Hepatocyte (in vitro differentiated cells): ENCODE measurements at regions not wholly inside any gene's neighbourhood (a gene's known extent, or its start where the extent isn't known, plus 50 kb on each side); places are given as distances from the start of the nearest gene placed in this dataset.

Experiments
- DNase-seq: peaks from one replicate; pipeline ENCODE4 v3.0.0-alpha.2; 2016; ENCODE audit warnings: low spot score
- H2AFZ ChIP-seq: fragments of 200-600 bp; sonication (generic); 2 replicates; pipeline ENCODE4 v1.6.0; 2016; ENCODE audit warnings: antibody characterized with exemption, mild to moderate bottlenecking
- H3K27ac ChIP-seq: fragments of 200-600 bp; sonication (generic); 2 replicates; pipeline ENCODE4 v1.5.1; 2016; ENCODE audit warnings: mild to moderate bottlenecking
- H3K27me3 ChIP-seq: fragments of 200-600 bp; sonication (generic); 2 replicates; pipeline ENCODE4 v1.6.1; 2016
- H3K36me3 ChIP-seq: fragments of 200-600 bp; sonication (generic); replicated peaks from 2 replicates; pipeline ENCODE4 v1.5.1; 2016; ENCODE audit warnings: low read depth; ENCODE audit not compliant: insufficient read depth
- H3K4me1 ChIP-seq: fragments of 200-600 bp; sonication (generic); 2 replicates; pipeline ENCODE4 v1.5.1; 2016; ENCODE audit warnings: mild to moderate bottlenecking, moderate library complexity; ENCODE audit not compliant: insufficient read depth
- H3K4me2 ChIP-seq: fragments of 200-600 bp; sonication (generic); 2 replicates; pipeline ENCODE4 v1.6.0; 2016
- H3K4me3 ChIP-seq: fragments of 200-600 bp; sonication (generic); 2 replicates; pipeline ENCODE4 v1.5.1; 2016; ENCODE audit warnings: mild to moderate bottlenecking
- H3K79me2 ChIP-seq: fragments of 200-600 bp; sonication (generic); 2 replicates; pipeline ENCODE4 v1.6.0; 2017; ENCODE audit warnings: mild to moderate bottlenecking
- H3K9me2 ChIP-seq: fragments of 200-600 bp; sonication (generic); replicated peaks from 2 replicates; pipeline ENCODE4 v1.6.0; 2017; ENCODE audit warnings: mild to moderate bottlenecking; ENCODE audit not compliant: insufficient read depth
- H3K9me3 ChIP-seq: fragments of 200-600 bp; sonication (generic); 2 replicates; pipeline ENCODE4 v1.5.1; 2016; ENCODE audit warnings: low read depth, mild to moderate bottlenecking
- H4K20me1 ChIP-seq: fragments of 200-600 bp; sonication (generic); 2 replicates; pipeline ENCODE4 v1.6.0; 2016; ENCODE audit warnings: mild to moderate bottlenecking; ENCODE audit not compliant: insufficient read depth, poor library complexity, severe bottlenecking
- EZH2 ChIP-seq: fragments of 200-600 bp; sonication (generic); IDR thresholded peaks from 2 replicates; pipeline ENCODE4 v1.6.1; 2016; ENCODE audit warnings: antibody characterized with exemption, mild to moderate bottlenecking, borderline replicate concordance
- EZH2phosphoT487 ChIP-seq: fragments of 200-600 bp; sonication (generic); IDR thresholded peaks from one replicate; pipeline ENCODE4 v1.6.1; 2018; ENCODE audit warnings: antibody characterized with exemption, mild to moderate bottlenecking, low read depth, moderate library complexity; ENCODE audit not compliant: unreplicated experiment, severe bottlenecking
- WGBS: methylation state at CpG from one replicate; pipeline ENCODE4 v1.1.6; 2016; ENCODE audit warnings: low lambda C conversion rate; ENCODE audit errors: missing lambda C conversion rate; 5-methylcytosine and 5-hydroxymethylcytosine counted together
- TF ChIP-seq, protein P1 (sequence below): fragments of 200-600 bp; sonication (generic); IDR thresholded peaks from 2 replicates; pipeline ENCODE4 v1.5.1; 2016; ENCODE audit warnings: antibody characterized with exemption, mild to moderate bottlenecking; ENCODE audit not compliant: poor library complexity

DNA sequence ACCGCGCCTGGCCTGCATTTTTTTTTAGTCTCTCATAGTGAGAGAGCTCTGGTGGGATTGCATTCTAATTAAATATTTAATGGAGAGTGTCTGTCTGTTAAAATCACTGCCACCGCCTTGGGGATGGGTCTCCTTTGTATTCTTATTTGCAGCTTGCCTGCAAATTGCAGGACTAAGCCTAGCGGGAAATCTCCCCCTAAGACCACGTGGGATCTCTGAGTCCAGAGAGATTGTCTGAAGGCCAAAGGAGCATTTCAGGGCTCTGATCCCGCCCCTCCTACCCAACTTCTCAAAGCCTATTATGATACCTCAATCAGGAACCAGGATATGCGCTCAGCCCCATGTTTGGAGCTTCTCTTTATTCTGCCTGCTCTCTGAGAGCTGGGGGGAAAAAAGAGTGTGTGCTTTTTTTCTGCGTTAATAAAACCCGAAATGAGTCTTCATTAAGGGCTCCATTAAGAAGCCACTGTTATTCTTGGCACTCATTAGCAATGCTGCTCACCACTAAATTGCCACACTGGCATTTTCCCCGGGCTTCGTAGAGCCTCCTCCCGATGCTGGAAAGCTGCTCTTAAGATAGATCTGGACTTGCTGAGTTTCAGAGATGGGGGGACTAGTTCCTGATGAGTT lies 92.9 kb upstream of the THY1 start:
- H4K20me1 ChIP-seq: no peaks in the 10 kb centered on the region
- H3K79me2 ChIP-seq: no peaks in the 10 kb centered on the region
- TF ChIP-seq, protein P1, sequence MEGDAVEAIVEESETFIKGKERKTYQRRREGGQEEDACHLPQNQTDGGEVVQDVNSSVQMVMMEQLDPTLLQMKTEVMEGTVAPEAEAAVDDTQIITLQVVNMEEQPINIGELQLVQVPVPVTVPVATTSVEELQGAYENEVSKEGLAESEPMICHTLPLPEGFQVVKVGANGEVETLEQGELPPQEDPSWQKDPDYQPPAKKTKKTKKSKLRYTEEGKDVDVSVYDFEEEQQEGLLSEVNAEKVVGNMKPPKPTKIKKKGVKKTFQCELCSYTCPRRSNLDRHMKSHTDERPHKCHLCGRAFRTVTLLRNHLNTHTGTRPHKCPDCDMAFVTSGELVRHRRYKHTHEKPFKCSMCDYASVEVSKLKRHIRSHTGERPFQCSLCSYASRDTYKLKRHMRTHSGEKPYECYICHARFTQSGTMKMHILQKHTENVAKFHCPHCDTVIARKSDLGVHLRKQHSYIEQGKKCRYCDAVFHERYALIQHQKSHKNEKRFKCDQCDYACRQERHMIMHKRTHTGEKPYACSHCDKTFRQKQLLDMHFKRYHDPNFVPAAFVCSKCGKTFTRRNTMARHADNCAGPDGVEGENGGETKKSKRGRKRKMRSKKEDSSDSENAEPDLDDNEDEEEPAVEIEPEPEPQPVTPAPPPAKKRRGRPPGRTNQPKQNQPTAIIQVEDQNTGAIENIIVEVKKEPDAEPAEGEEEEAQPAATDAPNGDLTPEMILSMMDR: no peak
- TF ChIP-seq EZH2phosphoT487 (no peak), EZH2 (no peak)
- no peaks in the 10 kb centered on the region for H3K4me1 ChIP-seq
- H3K27ac ChIP-seq: no peak overlapping the region
- H3K36me3 ChIP-seq: no peaks in the 10 kb centered on the region
- no peak for DNase-seq
- H2AFZ ChIP-seq: no peak overlapping the region
- no peaks in the 10 kb centered on the region for H3K9me2 ChIP-seq
- peaks cover 17% of the 10 kb centered on the region for H3K27me3 ChIP-seq
- H3K4me2 ChIP-seq: no peak overlapping the region
- no peaks in the 10 kb centered on the region for H3K9me3 ChIP-seq
- 76% methylated on average over 12 of the region's 12 CpGs for WGBS
- no peak overlapping the region for H3K4me3 ChIP-seq

DNA sequence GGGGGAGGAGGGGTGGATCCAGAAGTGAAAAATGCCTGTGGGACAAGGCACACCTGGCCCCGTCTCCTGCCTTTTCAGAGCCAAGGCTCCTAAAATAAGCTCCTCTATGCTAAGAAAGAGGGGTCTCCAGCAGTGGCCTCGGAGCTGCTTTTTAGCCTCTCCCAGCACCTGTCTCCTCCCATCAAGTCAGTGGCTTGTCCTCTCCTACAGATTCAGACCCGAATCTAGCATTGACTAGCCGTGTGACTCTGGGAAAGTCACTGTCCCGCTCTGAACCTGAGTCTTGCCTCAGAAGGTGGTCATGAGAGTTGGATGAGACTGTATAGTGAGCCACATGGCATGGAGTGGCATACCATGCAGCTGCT lies 90.8 kb upstream of the THY1 start:
- Histone ChIP-seq H3K27me3 (peaks cover 17% of the 10 kb centered on the region), H4K20me1 (no peaks in the 10 kb centered on the region), H3K36me3 (no peaks in the 10 kb centered on the region), H2AFZ (no peak overlapping the region), H3K27ac (no peak overlapping the region), H3K79me2 (no peaks in the 10 kb centered on the region), H3K9me2 (no peaks in the 10 kb centered on the region), H3K9me3 (no peaks in the 10 kb centered on the region), H3K4me1 (no peaks in the 10 kb centered on the region), H3K4me3 (no peak overlapping the region), H3K4me2 (no peak overlapping the region)
- no peak for TF ChIP-seq EZH2phosphoT487
- TF ChIP-seq, protein P1: no peak
- no peak for TF ChIP-seq EZH2
- WGBS: 87% methylated on average over 5 of the region's 5 CpGs
- no peak for DNase-seq

GRCh38 chr11:119513131-119513805 lies 90.3 kb upstream of the THY1 start:
- Histone ChIP-seq H3K9me2 (no peaks in the 10 kb centered on the region), H3K4me3 (no peak overlapping the region), H3K27ac (no peak overlapping the region), H3K27me3 (peaks cover 17% of the 10 kb centered on the region), H2AFZ (no peak overlapping the region), H3K9me3 (no peaks in the 10 kb centered on the region), H4K20me1 (no peaks in the 10 kb centered on the region), H3K4me1 (no peaks in the 10 kb centered on the region), H3K4me2 (no peak overlapping the region), H3K36me3 (no peaks in the 10 kb centered on the region), H3K79me2 (no peaks in the 10 kb centered on the region)
- no peak for TF ChIP-seq EZH2phosphoT487
- no peak for TF ChIP-seq EZH2
- TF ChIP-seq, protein P1: no peak
- 79% methylated on average over 12 of the region's 12 CpGs for WGBS
- DNase-seq: no peak
